ENCODE measurements at regions not wholly inside any gene's neighbourhood (a gene's known extent, or its start where the extent isn't known, plus 50 kb on each side); places are given as distances from the start of the nearest gene placed in this dataset.

DNA sequence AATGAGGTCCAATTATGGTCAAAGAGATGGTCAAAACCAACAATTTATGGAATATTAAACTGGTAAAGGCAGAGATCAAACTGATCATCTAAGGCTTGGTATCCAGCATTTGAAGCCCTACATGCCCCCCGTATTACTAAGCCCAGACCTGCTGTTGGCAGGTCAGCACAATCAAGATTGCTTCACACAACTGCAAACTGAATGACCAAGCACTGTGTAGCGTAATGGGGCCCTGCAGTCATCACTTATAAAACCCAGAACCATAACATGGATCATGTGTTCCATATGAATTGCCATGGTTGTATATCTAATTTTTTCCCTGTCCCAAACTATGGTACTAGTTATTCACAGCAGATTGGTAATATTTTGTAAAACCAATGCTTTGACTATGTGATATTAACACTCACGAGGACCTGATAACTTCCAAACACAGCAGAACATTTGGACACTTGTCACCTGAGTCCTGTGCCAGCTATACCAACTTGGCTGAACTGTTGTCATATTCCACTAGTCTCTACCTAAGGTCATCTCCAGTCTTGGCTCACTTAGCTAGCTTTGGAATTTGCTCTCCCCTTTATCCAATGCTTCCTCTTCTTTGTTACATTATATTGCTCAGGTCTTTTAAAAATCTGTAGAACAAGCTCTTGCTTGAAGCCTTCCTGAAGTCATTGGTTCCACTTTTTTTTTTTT, 81.7 kb upstream of the HMHB1 start:
- DNase-seq (ENCODE audit: low spot score) = no peak

DNA sequence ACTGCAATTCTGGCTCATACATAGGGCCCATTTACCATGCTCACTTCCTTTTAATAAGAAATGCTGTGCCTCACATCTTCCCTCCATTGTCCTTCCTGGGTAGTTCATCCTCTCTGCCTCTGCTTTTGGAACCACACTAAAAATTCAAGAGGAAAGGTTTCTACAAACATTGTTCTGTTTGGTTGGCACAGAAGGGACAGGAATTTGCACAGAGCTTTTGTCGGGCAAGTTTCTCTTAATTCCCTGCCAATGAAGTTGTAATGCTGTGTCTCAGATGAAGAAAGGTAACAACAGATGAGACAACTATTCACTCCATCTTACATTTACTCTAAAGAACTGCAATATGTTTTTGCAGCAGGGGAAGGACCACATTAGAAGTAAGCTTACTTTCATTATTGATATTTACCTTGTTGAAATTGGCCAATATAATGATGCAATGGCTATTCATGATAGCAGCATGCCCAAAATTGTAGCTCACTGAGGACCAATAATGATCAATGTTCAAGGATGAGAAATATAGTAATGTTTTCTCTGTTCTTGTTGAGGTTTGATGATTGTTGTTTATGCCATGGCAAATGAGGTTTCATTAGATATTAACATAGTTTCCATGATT, 82.5 kb upstream of the HMHB1 start:
- no peak for DNase-seq (ENCODE audit: low spot score)

- DNase-seq (ENCODE audit: low spot score) = no peak
Observed at GRCh38 chr5:143723159-143723558, 88.8 kb upstream of the HMHB1 start.

DNA sequence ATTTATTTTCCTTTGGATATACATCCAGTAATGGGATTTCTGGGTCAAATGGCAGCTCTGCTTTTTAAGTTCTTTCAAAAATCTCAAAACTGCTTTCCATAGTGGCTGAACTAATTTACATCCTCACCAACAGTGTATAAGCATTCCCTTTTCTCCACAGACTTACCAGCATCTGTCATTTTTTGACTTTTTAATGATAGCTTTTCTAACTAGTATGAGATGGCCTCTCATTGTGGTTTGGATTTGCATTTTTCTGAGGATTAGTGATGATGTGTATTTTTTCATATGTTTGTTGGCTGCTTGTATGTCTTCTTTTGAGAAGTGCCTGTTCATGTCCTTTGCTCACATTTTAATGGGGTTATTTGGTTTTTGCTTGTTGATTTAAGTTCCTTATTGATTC, 90.0 kb upstream of the HMHB1 start:
- DNase-seq (ENCODE audit: low spot score) = no peak

- no peak for DNase-seq (ENCODE audit: low spot score)
Observed at GRCh38 chr5:143720689-143721088, 91.3 kb upstream of the HMHB1 start.

GRCh38 chr5:143717400-143717799, 94.6 kb upstream of the HMHB1 start:
- DNase-seq (ENCODE audit: low spot score) = peak; percentile 68

GRCh38 chr5:143716881-143717280, 95.1 kb upstream of the HMHB1 start:
- DNase-seq (ENCODE audit: low spot score) = no peak

- no peak for DNase-seq (ENCODE audit: low spot score)
Observed at GRCh38 chr5:143715616-143716015, 96.3 kb upstream of the HMHB1 start.

DNA sequence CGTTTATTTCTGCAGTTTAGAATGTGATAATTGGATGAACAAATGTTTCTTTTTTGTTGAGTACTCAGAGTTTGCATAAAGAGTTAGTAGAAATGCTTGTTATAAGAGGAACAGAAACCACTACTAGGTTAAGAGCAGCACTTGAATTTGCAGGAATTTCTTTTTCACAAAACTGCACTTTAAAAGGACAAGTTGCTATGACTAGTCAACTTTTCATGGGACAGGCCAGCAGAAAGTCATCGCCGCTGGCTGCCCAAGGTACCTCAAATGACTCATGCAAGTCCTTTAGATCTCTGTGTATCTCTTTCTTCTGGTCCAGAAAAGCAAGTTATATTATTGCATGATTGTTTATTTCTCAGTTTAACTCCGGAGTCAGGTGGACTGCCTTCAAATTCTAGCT, 97.3 kb upstream of the HMHB1 start:
- DNase-seq (ENCODE audit: low spot score) = peak; percentile 35

GRCh38 chr5:143713047-143714003, 98.6 kb upstream of the HMHB1 start:
- DNase-seq (ENCODE audit: low spot score) = no peak

GRCh38 chr5:143708672-143709071, 103.3 kb upstream of the HMHB1 start:
- no peak for DNase-seq (ENCODE audit: low spot score)

- no peak for DNase-seq (ENCODE audit: low spot score)
Observed at GRCh38 chr5:143707806-143708205, 104.2 kb upstream of the HMHB1 start.

- no peak for DNase-seq (ENCODE audit: low spot score)
Observed at GRCh38 chr5:143705381-143705780, 106.6 kb upstream of the HMHB1 start.

DNA sequence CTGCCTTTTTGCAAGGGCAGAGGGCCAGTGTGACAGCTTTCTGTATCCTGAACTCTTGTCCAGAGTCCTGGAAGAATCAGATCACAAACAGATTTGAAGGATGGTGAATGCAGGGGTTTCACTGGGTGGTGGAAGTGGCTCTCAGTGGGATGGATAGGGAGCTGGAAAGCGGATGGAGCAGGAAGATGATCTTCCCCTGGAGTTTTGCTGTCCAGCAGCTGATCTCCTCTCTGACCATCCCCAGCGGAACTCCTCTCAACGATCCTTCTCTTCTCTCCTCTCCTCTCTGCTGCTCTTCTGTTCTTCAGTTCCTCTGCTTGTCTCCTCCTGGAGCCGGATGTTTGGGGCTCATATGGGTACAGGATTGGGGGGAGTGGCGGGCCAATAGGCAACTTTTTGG, 108.3 kb upstream of the HMHB1 start:
- no peak for DNase-seq (ENCODE audit: low spot score)

DNA sequence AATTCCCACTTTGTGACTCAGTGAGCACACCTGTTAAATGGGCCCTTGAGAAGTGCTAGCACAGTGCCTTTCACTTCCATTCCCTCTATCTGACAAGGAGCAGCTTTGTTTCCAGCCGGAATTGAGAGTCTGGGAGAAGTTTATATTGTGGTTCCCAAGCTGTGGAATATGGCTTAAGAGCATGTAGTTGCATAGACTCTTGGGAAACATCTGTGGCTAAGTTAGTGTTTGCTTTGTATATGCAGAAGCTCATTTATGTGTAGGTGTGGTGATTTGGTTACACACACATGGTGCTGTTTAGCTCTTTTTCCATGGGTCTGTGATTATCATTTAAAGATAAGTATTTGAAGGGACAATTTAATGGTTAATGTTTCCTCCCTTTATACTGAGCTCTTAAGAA, 110.5 kb upstream of the HMHB1 start:
- no peak for DNase-seq (ENCODE audit: low spot score)

DNA sequence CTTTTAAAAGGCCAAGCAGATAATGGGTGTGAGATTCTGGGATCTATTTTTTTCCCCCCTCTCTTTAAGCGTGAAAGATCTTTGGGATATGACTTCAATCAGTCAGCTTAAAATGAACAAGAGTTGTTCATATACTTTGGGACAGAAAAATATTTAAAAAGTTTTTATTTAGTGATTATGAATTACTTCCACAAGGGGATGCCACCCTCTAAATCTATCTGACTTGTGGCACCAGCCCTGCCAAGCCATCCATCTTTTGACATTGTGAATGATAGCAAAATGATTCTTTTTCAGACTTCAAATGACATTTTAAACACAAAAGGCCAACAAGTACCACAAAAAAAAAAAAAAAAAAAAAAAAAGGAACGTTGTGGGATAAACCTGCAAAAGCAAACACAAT, 111.0 kb upstream of the HMHB1 start:
- no peak for DNase-seq (ENCODE audit: low spot score)

GRCh38 chr5:143699121-143699520, 112.8 kb upstream of the HMHB1 start:
- DNase-seq (ENCODE audit: low spot score) = no peak

- no peak for DNase-seq (ENCODE audit: low spot score)
Observed at GRCh38 chr5:143698574-143698973, 113.4 kb upstream of the HMHB1 start.

DNA sequence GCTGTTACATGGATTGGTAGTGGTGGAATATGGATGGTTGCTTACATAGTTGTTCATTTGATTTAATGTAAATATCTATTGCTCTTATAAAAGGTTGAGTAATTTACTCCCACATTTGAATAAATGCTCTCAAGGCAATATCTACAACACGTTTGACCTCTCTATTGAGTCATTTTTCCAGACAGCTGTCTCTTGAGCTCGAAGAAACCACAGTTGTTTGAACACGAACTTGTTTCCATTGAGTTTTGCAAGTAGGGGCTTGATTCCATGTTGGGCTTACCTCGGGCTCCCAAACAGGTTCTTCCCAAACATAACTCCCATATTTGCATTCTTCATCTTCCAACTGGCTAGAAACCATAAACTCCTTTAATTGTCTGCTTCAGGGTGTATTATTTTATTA, 115.0 kb upstream of the HMHB1 start:
- DNase-seq (ENCODE audit: low spot score) = no peak

DNA sequence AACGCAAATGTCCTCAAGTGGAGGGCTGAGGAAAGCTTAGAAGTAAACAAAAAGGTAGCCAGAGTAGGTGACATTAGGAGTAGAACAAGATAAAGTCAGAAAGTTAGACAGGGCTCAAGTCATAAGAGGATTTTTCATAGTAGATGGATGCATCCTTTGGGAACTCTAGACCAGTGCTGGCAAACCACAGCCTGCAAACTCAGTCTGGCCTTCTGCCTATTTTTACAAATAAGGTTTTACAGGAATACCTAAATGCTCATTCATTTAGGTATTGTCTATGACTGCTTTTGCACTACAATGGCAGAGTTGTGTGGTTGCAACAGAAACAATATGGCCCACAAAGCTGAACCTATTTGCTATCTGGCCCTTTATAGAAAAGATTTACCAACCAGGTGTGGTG, 116.0 kb upstream of the HMHB1 start:
- DNase-seq (ENCODE audit: low spot score) = no peak

DNA sequence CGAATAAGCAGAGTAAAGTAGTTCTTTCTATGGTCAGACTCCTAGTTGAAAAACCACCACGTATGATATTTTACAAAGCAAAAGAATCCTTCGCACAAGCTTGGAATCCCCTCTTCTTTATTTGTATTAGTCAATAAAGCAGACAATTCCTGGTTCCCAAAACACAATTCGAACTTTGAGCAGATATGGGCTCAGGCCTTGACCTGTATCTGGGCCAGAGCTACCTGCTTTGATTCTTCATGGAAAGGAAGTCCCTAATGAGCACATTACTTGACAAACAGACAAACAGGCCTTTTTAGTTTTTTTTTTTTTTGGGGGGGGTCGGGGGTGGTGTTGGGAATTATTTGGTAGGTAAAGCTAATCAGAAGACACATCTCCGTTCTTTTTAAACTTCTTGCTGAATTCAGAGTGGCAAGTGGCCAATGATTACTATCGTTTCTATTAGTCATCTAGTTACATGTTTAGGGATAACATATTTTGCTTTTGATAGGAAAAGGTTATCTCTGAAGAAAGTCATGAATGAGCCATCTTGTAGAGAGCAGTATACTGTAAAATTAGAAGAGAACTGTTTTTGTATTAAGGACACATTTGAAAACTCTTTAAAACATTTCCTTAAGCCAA, 116.6 kb upstream of the HMHB1 start:
- no peak for DNase-seq (ENCODE audit: low spot score)

DNA sequence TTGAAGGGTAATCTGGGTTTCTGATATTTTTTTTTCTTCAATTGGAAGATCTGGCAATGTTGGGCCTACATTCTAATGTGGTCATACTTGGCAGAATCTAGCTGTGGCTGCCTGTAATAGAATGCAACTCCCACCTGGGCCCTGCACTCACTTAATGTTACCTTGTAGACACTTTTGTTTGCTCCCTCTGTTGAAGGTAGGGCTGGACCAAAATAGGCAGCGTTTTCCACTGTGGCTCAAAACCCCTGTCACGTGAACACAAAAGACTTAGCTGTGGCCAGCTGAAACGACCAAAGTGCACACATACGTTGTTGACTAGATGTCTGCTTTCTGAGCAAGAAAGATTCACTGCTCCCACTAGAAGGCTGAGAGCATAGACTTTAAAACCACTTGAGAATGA, 117.6 kb upstream of the HMHB1 start:
- DNase-seq (ENCODE audit: low spot score) = no peak
